Spinal cord (tissue), 9 donors: ENCODE measurements at regions not wholly inside any gene's neighbourhood (a gene's known extent, or its start where the extent isn't known, plus 50 kb on each side); places are given as distances from the start of the nearest gene placed in this dataset.
A peak's percentile ranks its signal among the peaks of the same experiment; 100 is the strongest.

ENCODE experiments used
- DNase-seq, 6 donors: peaks; one replicate each; pipeline versions ENCODE4 v3.0.0 to v3.0.0-alpha.2; 2013 to 2015; ENCODE audit warnings: low spot score in 6 of 6, low read depth in 4 of 6
- H3K27ac ChIP-seq: one replicate; pipeline ENCODE4 v1.5.1; 2013; ENCODE audit warnings: low read depth, low read length, control low read depth
- H3K27me3 ChIP-seq: one replicate; pipeline ENCODE4 v1.6.1; 2013; ENCODE audit warnings: low read length; ENCODE audit not compliant: control insufficient read depth, insufficient read depth
- H3K36me3 ChIP-seq: one replicate; pipeline ENCODE4 v1.6.1; 2013; ENCODE audit warnings: low read length; ENCODE audit not compliant: control insufficient read depth, insufficient read depth
- H3K4me1 ChIP-seq: one replicate; pipeline ENCODE4 v1.6.1; 2013; ENCODE audit warnings: low read length; ENCODE audit not compliant: control insufficient read depth, insufficient read depth
- H3K4me3 ChIP-seq: one replicate; pipeline ENCODE4 v1.5.1; 2013; ENCODE audit warnings: low read depth, low read length, control low read depth
- H3K9me3 ChIP-seq: one replicate; pipeline ENCODE4 v1.6.1; 2013; ENCODE audit warnings: low read length; ENCODE audit not compliant: control insufficient read depth, insufficient read depth
- WGBS: methylation state at CpG from one replicate; pipeline ENCODE4 v1.1.5; 2013; ENCODE audit warnings: missing lambda C conversion rate; ENCODE audit not compliant: insufficient coverage; 5-methylcytosine and 5-hydroxymethylcytosine counted together
- donor health status: healthy.

DNA sequence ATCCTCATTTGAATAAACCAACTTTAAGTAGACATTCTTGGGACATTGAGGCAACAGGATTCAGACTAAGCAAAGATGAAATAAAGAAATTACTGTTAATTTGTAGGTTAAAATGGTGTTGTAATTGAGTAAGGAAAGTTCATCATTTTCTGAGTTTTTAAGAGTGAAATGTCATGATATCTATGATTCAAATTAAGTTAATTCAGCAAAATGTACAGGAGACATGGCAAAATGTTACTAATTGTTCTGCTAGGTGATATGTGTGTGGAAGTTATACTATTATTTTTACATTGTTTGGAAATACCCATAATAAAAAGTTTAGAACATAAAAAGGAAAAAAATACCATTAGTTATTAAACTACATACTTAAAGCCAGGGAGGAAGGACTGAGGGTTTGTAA, 55.0 kb upstream of the EGLN3 start:
- H3K4me1 ChIP-seq = no peaks in the 10 kb centered on the region

DNA sequence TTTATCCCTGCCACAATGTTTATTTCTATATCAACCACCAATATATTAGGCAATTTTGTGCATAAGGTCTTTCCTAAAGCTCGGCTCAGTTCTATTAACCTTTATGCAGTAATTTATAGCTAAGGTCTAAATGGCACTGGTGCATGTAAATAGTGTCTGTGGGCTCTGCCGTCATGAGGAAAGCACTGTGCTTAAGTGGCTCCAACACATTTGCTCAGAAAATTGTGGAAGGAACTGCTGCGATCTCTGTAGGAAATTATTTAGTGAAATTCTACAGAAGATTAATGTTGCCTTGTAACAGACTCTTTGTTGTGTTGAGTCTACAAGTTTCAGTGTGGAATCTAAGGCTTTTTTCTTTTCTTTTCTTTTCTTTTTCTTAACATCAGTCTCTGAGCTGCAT, 54.0 kb upstream of the EGLN3 start:
- WGBS = 40% methylated on average over 1 of the region's 3 CpGs
- H3K36me3 ChIP-seq = no peaks in the 10 kb centered on the region
- peaks cover 2% of the 10 kb centered on the region for H3K9me3 ChIP-seq
- no peaks in the 10 kb centered on the region for H3K4me1 ChIP-seq
- H3K27ac ChIP-seq = no peak overlapping the region
- no peaks in the 10 kb centered on the region for H3K27me3 ChIP-seq
- no peak overlapping the region for H3K4me3 ChIP-seq
- peak in 1 of 6 donors; percentile 69 for DNase-seq

More for the DNA sequence above, 55.0 kb upstream of the EGLN3 start:
- peaks cover 2% of the 10 kb centered on the region for H3K9me3 ChIP-seq
- no peak overlapping the region for H3K4me3 ChIP-seq
- no peak for DNase-seq
- no peak overlapping the region for H3K27ac ChIP-seq
- no peaks in the 10 kb centered on the region for H3K36me3 ChIP-seq
- H3K27me3 ChIP-seq = no peaks in the 10 kb centered on the region

- no peaks in the 10 kb centered on the region for H3K27me3 ChIP-seq
- H3K27ac ChIP-seq = no peak overlapping the region
- no peaks in the 10 kb centered on the region for H3K9me3 ChIP-seq
- H3K4me1 ChIP-seq = no peaks in the 10 kb centered on the region
- no peak overlapping the region for H3K4me3 ChIP-seq
- 95% methylated on average over 2 of the region's 4 CpGs for WGBS
- DNase-seq = no peak
- H3K36me3 ChIP-seq = no peaks in the 10 kb centered on the region
Measured at GRCh38 chr14:34003691-34004090, 52.8 kb upstream of the EGLN3 start.

DNA sequence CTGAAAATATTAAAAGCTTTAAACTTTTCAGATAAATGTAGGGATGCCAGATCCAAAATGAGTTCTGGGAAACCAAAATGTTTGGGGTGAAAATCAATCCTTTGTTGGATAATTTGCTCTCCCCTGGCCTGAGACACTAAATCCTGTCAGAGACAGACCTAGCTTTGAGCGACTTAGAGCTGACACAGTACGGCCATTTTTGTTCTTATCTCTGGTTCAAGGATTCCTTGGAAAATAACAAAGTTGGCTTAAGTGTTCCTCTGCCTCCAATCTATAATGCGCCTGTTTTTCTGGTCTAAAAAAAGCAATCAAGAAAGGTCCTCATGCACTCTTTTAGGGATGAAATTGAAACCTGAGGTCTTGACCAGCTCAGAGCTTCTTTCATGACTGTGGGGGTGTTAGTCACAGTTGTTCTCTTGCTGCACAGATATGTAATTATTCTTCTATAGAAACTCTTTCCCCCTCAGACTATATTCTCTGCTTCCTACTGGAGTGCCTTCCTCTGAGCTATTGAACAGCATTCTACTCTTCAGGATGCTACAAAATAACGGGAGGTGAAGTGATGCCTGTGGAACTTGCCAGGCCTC, 52.3 kb upstream of the EGLN3 start:
- 92% methylated on average over 3 of the region's 4 CpGs for WGBS
- no peak for DNase-seq
- H3K36me3 ChIP-seq = no peaks in the 10 kb centered on the region
- no peak overlapping the region for H3K4me3 ChIP-seq
- no peak overlapping the region for H3K27ac ChIP-seq
- H3K27me3 ChIP-seq = no peaks in the 10 kb centered on the region
- no peaks in the 10 kb centered on the region for H3K4me1 ChIP-seq
- H3K9me3 ChIP-seq = no peaks in the 10 kb centered on the region
